Activated CD8-positive, alpha-beta T cell treated with anti-CD3 and anti-CD28 coated beads for 36 hours (primary cell): ENCODE measurements at regions not wholly inside any gene's neighbourhood (a gene's known extent, or its start where the extent isn't known, plus 50 kb on each side); places are given as distances from the start of the nearest gene placed in this dataset.

ENCODE experiments used
- ATAC-seq: fragments of 200-7000 bp; cut with Tn5 transposase; one replicate; pipeline ENCODE4 v1.10.0; 2021; ENCODE audit warnings: mild to moderate bottlenecking, moderate library complexity
- CTCF ChIA-PET: fragments of 350-600 bp; sonication (Branson Sonifier 250); formaldehyde crosslinking; loops from one replicate; lab custom pipeline; 2021; ENCODE audit warnings: antibody characterized with exemption; lab: Charles Lee
- POLR2A ChIA-PET: fragments of 350-600 bp; sonication (Branson Sonifier 250); formaldehyde crosslinking; loops from one replicate; lab custom pipeline; 2021; ENCODE audit warnings: antibody characterized with exemption; lab: Charles Lee
- DNase-seq: peaks from one replicate; pipeline ENCODE4 v3.0.0-alpha.2; 2020
- H3K27ac Mint-ChIP-seq: one replicate; pipeline ENCODE4 v1.8.0; 2021; ENCODE audit warnings: mild to moderate bottlenecking, mixed read lengths
- H3K27me3 Mint-ChIP-seq: one replicate; pipeline ENCODE4 v1.8.0; 2021; ENCODE audit warnings: mixed read lengths
- H3K36me3 Mint-ChIP-seq: one replicate; pipeline ENCODE4 v1.8.0; 2021; ENCODE audit warnings: low read depth, mixed read lengths
- H3K4me1 Mint-ChIP-seq: one replicate; pipeline ENCODE4 v1.8.0; 2021; ENCODE audit warnings: low read depth, mixed read lengths
- H3K4me3 Mint-ChIP-seq: one replicate; pipeline ENCODE4 v1.8.0; 2021; ENCODE audit warnings: mild to moderate bottlenecking, moderate library complexity, mixed read lengths
- H3K9me3 Mint-ChIP-seq: one replicate; pipeline ENCODE4 v1.8.0; 2021; ENCODE audit warnings: mixed read lengths
- CTCF ChIP-seq: fragments of 200-600 bp; IDR thresholded peaks from one replicate; pipeline ENCODE4 v1.8.0; 2022; ENCODE audit warnings: antibody characterized with exemption, mild to moderate bottlenecking
- intact Hi-C: fragments of 100-400 bp; cut with micrococcal nuclease; formaldehyde crosslinking; loops from one replicate; pipeline ENCODE4 v1.10.0; 2022

GRCh38 chr2:129276978-129277584 is 702.4 kb upstream of the RAB6C start:
- DNase-seq (no peak), ATAC-seq (no peak)
- intact Hi-C loops, result no loop called here
- CTCF ChIA-PET, result no interaction called here
- no peaks in the 10 kb centered on the region for H3K4me1 Mint-ChIP-seq
- H3K27ac Mint-ChIP-seq, result no peak overlapping the region
- H3K9me3 Mint-ChIP-seq, result no peaks in the 10 kb centered on the region
- POLR2A ChIA-PET, result no interaction called here
- no peaks in the 10 kb centered on the region for H3K27me3 Mint-ChIP-seq
- no peaks in the 10 kb centered on the region for H3K36me3 Mint-ChIP-seq
- H3K4me3 Mint-ChIP-seq, result no peak overlapping the region
- no peak for TF ChIP-seq CTCF

GRCh38 chr2:129277585-129277981 is 701.9 kb upstream of the RAB6C start:
- Mint-ChIP-seq H3K27ac (no peak overlapping the region), H3K9me3 (no peaks in the 10 kb centered on the region), H3K36me3 (no peaks in the 10 kb centered on the region), H3K27me3 (no peaks in the 10 kb centered on the region), H3K4me1 (no peaks in the 10 kb centered on the region), H3K4me3 (no peak overlapping the region)
- CTCF ChIA-PET, result no interaction called here
- no peak for ATAC-seq
- intact Hi-C loops, result no loop called here
- TF ChIP-seq CTCF, result no peak
- POLR2A ChIA-PET, result no interaction called here
- no peak for DNase-seq

- DNase-seq (no peak), ATAC-seq (no peak)
- Mint-ChIP-seq H3K36me3 (no peaks in the 10 kb centered on the region), H3K27ac (no peak overlapping the region), H3K4me1 (no peaks in the 10 kb centered on the region), H3K9me3 (no peaks in the 10 kb centered on the region), H3K4me3 (no peak overlapping the region), H3K27me3 (no peaks in the 10 kb centered on the region)
- CTCF ChIA-PET, result no interaction called here
- POLR2A ChIA-PET, result no interaction called here
- no peak for TF ChIP-seq CTCF
- intact Hi-C loops, result no loop called here
These were observed 697.5 kb upstream of the RAB6C start for GRCh38 chr2:129281791-129282530.

- no peak for ATAC-seq
- Mint-ChIP-seq H3K4me1 (no peaks in the 10 kb centered on the region), H3K36me3 (no peaks in the 10 kb centered on the region), H3K9me3 (no peaks in the 10 kb centered on the region), H3K27ac (no peak overlapping the region), H3K27me3 (no peaks in the 10 kb centered on the region), H3K4me3 (no peak overlapping the region)
- POLR2A ChIA-PET, result no interaction called here
- TF ChIP-seq CTCF, result no peak
- intact Hi-C loops, result no loop called here
- no peak for DNase-seq
- CTCF ChIA-PET, result no interaction called here
These were observed 694.5 kb upstream of the RAB6C start for GRCh38 chr2:129285012-129285411.

GRCh38 chr2:129293326-129293725 is 686.1 kb upstream of the RAB6C start:
- ChIA-PET CTCF (no interaction called here), POLR2A (no interaction called here)
- ATAC-seq (no peak), DNase-seq (no peak)
- Mint-ChIP-seq H3K27me3 (no peaks in the 10 kb centered on the region), H3K4me1 (no peaks in the 10 kb centered on the region), H3K4me3 (no peak overlapping the region), H3K27ac (no peak overlapping the region), H3K9me3 (no peaks in the 10 kb centered on the region), H3K36me3 (no peaks in the 10 kb centered on the region)
- intact Hi-C loops, result no loop called here
- TF ChIP-seq CTCF, result no peak
